Activated CD4-positive, alpha-beta memory T cell treated with anti-CD3 and anti-CD28 coated beads, Interleukin-2, amount 10 ng/mL, durations not matched to agents 7 days and 5 days (primary cell): ENCODE measurements at regions not wholly inside any gene's neighbourhood (a gene's known extent, or its start where the extent isn't known, plus 50 kb on each side); places are given as distances from the start of the nearest gene placed in this dataset.
A peak's percentile ranks its signal among the peaks of the same experiment; 100 is the strongest.

Experiments used
- CTCF ChIA-PET: fragments of 350-600 bp; sonication (Branson Sonifier 250); formaldehyde crosslinking; loops from one replicate; lab custom pipeline; 2021; ENCODE audit warnings: antibody characterized with exemption, inconsistent platforms; lab: Charles Lee
- POLR2A ChIA-PET: fragments of 350-600 bp; sonication (Branson Sonifier 250); formaldehyde crosslinking; loops from one replicate; lab custom pipeline; 2021; ENCODE audit warnings: antibody characterized with exemption; lab: Charles Lee
- DNase-seq: peaks from one replicate; pipeline ENCODE4 v3.0.0-alpha.2; 2020
- H3K27ac Mint-ChIP-seq: one replicate; pipeline ENCODE4 v1.8.0; 2021; ENCODE audit warnings: mild to moderate bottlenecking, mixed read lengths
- H3K27me3 Mint-ChIP-seq: one replicate; pipeline ENCODE4 v1.8.0; 2021; ENCODE audit warnings: mixed read lengths
- H3K36me3 Mint-ChIP-seq: one replicate; pipeline ENCODE4 v1.8.0; 2021; ENCODE audit warnings: low read depth, mixed read lengths
- H3K4me1 Mint-ChIP-seq: one replicate; pipeline ENCODE4 v1.8.0; 2021; ENCODE audit warnings: mixed read lengths
- H3K4me3 Mint-ChIP-seq: one replicate; pipeline ENCODE4 v1.8.0; 2021; ENCODE audit warnings: mild to moderate bottlenecking, mixed read lengths
- H3K9me3 Mint-ChIP-seq: one replicate; pipeline ENCODE4 v1.8.0; 2021; ENCODE audit warnings: mixed read lengths

GRCh38 chrX:4322916-4323315 is 609.5 kb upstream of the PRKX start:
- no peaks in the 10 kb centered on the region for H3K27me3 Mint-ChIP-seq
- no peak for DNase-seq
- no peaks in the 10 kb centered on the region for H3K9me3 Mint-ChIP-seq
- H3K36me3 Mint-ChIP-seq: no peaks in the 10 kb centered on the region
- no peaks in the 10 kb centered on the region for H3K4me1 Mint-ChIP-seq
- ChIA-PET POLR2A (no interaction called here), CTCF (no interaction called here)
- H3K4me3 Mint-ChIP-seq: no peak overlapping the region
- no peak overlapping the region for H3K27ac Mint-ChIP-seq

GRCh38 chrX:4320436-4320947 is 607.0 kb upstream of the PRKX start:
- Mint-ChIP-seq H3K4me1 (no peaks in the 10 kb centered on the region), H3K27ac (no peak overlapping the region), H3K36me3 (no peaks in the 10 kb centered on the region), H3K4me3 (no peak overlapping the region), H3K9me3 (no peaks in the 10 kb centered on the region), H3K27me3 (no peaks in the 10 kb centered on the region)
- DNase-seq: no peak
- CTCF ChIA-PET: no interaction called here
- POLR2A ChIA-PET: no interaction called here

GRCh38 chrX:4315891-4316290 is 602.4 kb upstream of the PRKX start:
- Mint-ChIP-seq H3K36me3 (no peaks in the 10 kb centered on the region), H3K4me3 (no peak overlapping the region), H3K9me3 (peaks cover 2% of the 10 kb centered on the region), H3K27me3 (no peaks in the 10 kb centered on the region), H3K27ac (no peak overlapping the region), H3K4me1 (no peaks in the 10 kb centered on the region)
- ChIA-PET CTCF (no interaction called here), POLR2A (no interaction called here)
- DNase-seq: no peak

GRCh38 chrX:4314586-4314985 is 601.1 kb upstream of the PRKX start:
- no peak for DNase-seq
- Mint-ChIP-seq H3K27me3 (no peaks in the 10 kb centered on the region), H3K9me3 (peaks cover 2% of the 10 kb centered on the region), H3K27ac (no peak overlapping the region), H3K36me3 (no peaks in the 10 kb centered on the region), H3K4me3 (no peak overlapping the region), H3K4me1 (no peaks in the 10 kb centered on the region)
- ChIA-PET POLR2A (no interaction called here), CTCF (no interaction called here)

- Mint-ChIP-seq H3K4me1 (no peaks in the 10 kb centered on the region), H3K27me3 (no peaks in the 10 kb centered on the region), H3K27ac (no peak overlapping the region), H3K9me3 (peaks cover under 1% of the 10 kb centered on the region), H3K36me3 (no peaks in the 10 kb centered on the region), H3K4me3 (no peak overlapping the region)
- CTCF ChIA-PET: no interaction called here
- DNase-seq: no peak
- POLR2A ChIA-PET: no interaction called here
Measured at GRCh38 chrX:4277122-4277521, 563.7 kb upstream of the PRKX start.

GRCh38 chrX:4268676-4269075 is 555.2 kb upstream of the PRKX start:
- H3K36me3 Mint-ChIP-seq: no peaks in the 10 kb centered on the region
- no peaks in the 10 kb centered on the region for H3K27me3 Mint-ChIP-seq
- H3K4me1 Mint-ChIP-seq: no peaks in the 10 kb centered on the region
- CTCF ChIA-PET: no interaction called here
- no peaks in the 10 kb centered on the region for H3K9me3 Mint-ChIP-seq
- H3K27ac Mint-ChIP-seq: no peak overlapping the region
- DNase-seq: no peak
- POLR2A ChIA-PET: no interaction called here
- no peak overlapping the region for H3K4me3 Mint-ChIP-seq

GRCh38 chrX:4265036-4265435 is 551.6 kb upstream of the PRKX start:
- no peaks in the 10 kb centered on the region for H3K36me3 Mint-ChIP-seq
- no peaks in the 10 kb centered on the region for H3K4me1 Mint-ChIP-seq
- no peak overlapping the region for H3K4me3 Mint-ChIP-seq
- no peak overlapping the region for H3K27ac Mint-ChIP-seq
- H3K27me3 Mint-ChIP-seq: no peaks in the 10 kb centered on the region
- ChIA-PET CTCF (no interaction called here), POLR2A (no interaction called here)
- no peak for DNase-seq
- peaks cover 3% of the 10 kb centered on the region for H3K9me3 Mint-ChIP-seq

GRCh38 chrX:4263030-4263803 is 549.8 kb upstream of the PRKX start:
- H3K4me3 Mint-ChIP-seq: no peak overlapping the region
- no peaks in the 10 kb centered on the region for H3K4me1 Mint-ChIP-seq
- H3K27me3 Mint-ChIP-seq: no peaks in the 10 kb centered on the region
- CTCF ChIA-PET: no interaction called here
- no peak for DNase-seq
- H3K27ac Mint-ChIP-seq: no peak overlapping the region
- H3K9me3 Mint-ChIP-seq: peaks cover 3% of the 10 kb centered on the region
- no peaks in the 10 kb centered on the region for H3K36me3 Mint-ChIP-seq
- POLR2A ChIA-PET: no interaction called here

GRCh38 chrX:4253092-4253491 is 539.6 kb upstream of the PRKX start:
- CTCF ChIA-PET: no interaction called here
- Mint-ChIP-seq H3K4me1 (peaks cover 6% of the 10 kb centered on the region), H3K27me3 (no peaks in the 10 kb centered on the region)

GRCh38 chrX:4249401-4249800 is 536.0 kb upstream of the PRKX start:
- no peak overlapping the region for H3K27ac Mint-ChIP-seq
- ChIA-PET CTCF (no interaction called here), POLR2A (no interaction called here)
- H3K27me3 Mint-ChIP-seq: no peaks in the 10 kb centered on the region
- H3K4me3 Mint-ChIP-seq: no peak overlapping the region
- H3K9me3 Mint-ChIP-seq: peaks cover 5% of the 10 kb centered on the region
- peaks cover 6% of the 10 kb centered on the region for H3K4me1 Mint-ChIP-seq
- DNase-seq: no peak
- no peaks in the 10 kb centered on the region for H3K36me3 Mint-ChIP-seq

More at GRCh38 chrX:4253092-4253491, 539.6 kb upstream of the PRKX start:
- Mint-ChIP-seq H3K27ac (peak overlapping the region; percentile 49), H3K36me3 (no peaks in the 10 kb centered on the region), H3K9me3 (peaks cover 5% of the 10 kb centered on the region), H3K4me3 (no peak overlapping the region)
- no peak for DNase-seq
- POLR2A ChIA-PET: no interaction called here

- POLR2A ChIA-PET: no interaction called here
- Mint-ChIP-seq H3K4me3 (no peak overlapping the region), H3K36me3 (no peaks in the 10 kb centered on the region), H3K9me3 (no peaks in the 10 kb centered on the region), H3K4me1 (no peaks in the 10 kb centered on the region), H3K27me3 (no peaks in the 10 kb centered on the region), H3K27ac (no peak overlapping the region)
- CTCF ChIA-PET: no interaction called here
- no peak for DNase-seq
Measured at GRCh38 chrX:4243759-4244158, 530.3 kb upstream of the PRKX start.

- no peak for DNase-seq
- ChIA-PET POLR2A (no interaction called here), CTCF (no interaction called here)
- Mint-ChIP-seq H3K9me3 (no peaks in the 10 kb centered on the region), H3K4me3 (no peak overlapping the region), H3K4me1 (no peaks in the 10 kb centered on the region), H3K27ac (no peak overlapping the region), H3K36me3 (no peaks in the 10 kb centered on the region), H3K27me3 (no peaks in the 10 kb centered on the region)
Measured at GRCh38 chrX:4240541-4241194, 527.2 kb upstream of the PRKX start.

GRCh38 chrX:4239650-4240540 is 526.4 kb upstream of the PRKX start:
- no peaks in the 10 kb centered on the region for H3K27me3 Mint-ChIP-seq
- no peaks in the 10 kb centered on the region for H3K9me3 Mint-ChIP-seq
- H3K4me1 Mint-ChIP-seq: no peaks in the 10 kb centered on the region
- no peak overlapping the region for H3K4me3 Mint-ChIP-seq
- no peak for DNase-seq
- ChIA-PET POLR2A (no interaction called here), CTCF (no interaction called here)
- H3K36me3 Mint-ChIP-seq: no peaks in the 10 kb centered on the region
- no peak overlapping the region for H3K27ac Mint-ChIP-seq
